Left colon (tissue), 2 donors: ENCODE measurements at regions not wholly inside any gene's neighbourhood (a gene's known extent, or its start where the extent isn't known, plus 50 kb on each side); places are given as distances from the start of the nearest gene placed in this dataset.
"Not testable (repeated sequence)": the region's sequence is repeated elsewhere in the genome, so short reads cannot be mapped to it uniquely, and the experiment has no call there.

Experiments used
- ATAC-seq: fragments of 200-7000 bp; cut with Tn5 transposase; one replicate; pipeline ENCODE4 v1.9.1; 2020; ENCODE audit warnings: mild to moderate bottlenecking, moderate library complexity
- DNase-seq, 2 donors: peaks; one replicate each; pipeline ENCODE4 v3.0.0-alpha.2; 2020
- intact Hi-C, 2 donors: fragments of 100-400 bp; cut with DNase I in 1 of 2; cut with micrococcal nuclease in 1 of 2; formaldehyde crosslinking; loops; one replicate each; pipeline versions ENCODE4 v1.11.2 to v1.14.0; 2022; cut with DNase I, micrococcal nuclease
- donor health status: DM: no; HTN: no; CAD: no.
- donor health status: DM: yes; HTN: yes; CAD: no.

GRCh38 chr16:8103649-8104289, 486.5 kb downstream of the TMEM114 start:
- intact Hi-C loops: no loop called here
- ATAC-seq (no peak), DNase-seq (no peak)

GRCh38 chr16:8099586-8099985, 490.7 kb downstream of the TMEM114 start:
- ATAC-seq (no peak), DNase-seq (no peak)
- intact Hi-C loops: no loop called here

DNA sequence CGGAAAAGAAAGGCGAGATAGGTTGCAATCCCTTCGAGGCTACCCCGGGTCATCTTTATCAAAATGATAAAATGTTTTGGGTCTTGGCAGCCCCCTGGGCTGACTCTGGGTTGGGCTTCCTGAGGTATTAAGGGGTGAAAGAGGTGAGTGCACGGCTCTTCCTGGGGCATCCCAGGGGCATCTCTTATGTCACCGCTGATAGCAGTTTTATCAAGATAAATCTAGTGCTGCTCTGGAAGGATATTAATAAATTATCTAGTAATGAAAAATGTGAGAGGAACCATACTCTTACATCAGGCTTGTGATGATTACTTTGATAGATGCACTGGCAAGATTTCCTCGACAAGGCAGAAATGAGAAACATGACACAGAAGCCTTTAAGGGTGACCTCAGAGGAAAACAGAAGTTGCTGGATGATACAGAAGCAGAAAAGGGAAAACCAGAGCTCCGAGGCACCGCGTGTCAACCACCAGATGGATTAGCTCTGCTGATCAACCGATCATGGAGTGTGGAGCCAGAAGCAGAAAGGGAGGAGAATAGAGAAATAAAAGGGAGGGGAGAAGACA, 491.3 kb downstream of the TMEM114 start:
- ATAC-seq (no peak), DNase-seq (no peak)
- intact Hi-C loops: no loop called here

GRCh38 chr16:8096211-8096610, 494.1 kb downstream of the TMEM114 start:
- ATAC-seq (no peak), DNase-seq (no peak)
- intact Hi-C loops: no loop called here

GRCh38 chr16:8094696-8095095, 495.6 kb downstream of the TMEM114 start:
- ATAC-seq (no peak), DNase-seq (no peak)
- intact Hi-C loops: no loop called here

- no peak for DNase-seq
- ATAC-seq: no peak
- intact Hi-C loops: no loop called here
Observed at GRCh38 chr16:8088820-8089338, 501.4 kb downstream of the TMEM114 start.

DNA sequence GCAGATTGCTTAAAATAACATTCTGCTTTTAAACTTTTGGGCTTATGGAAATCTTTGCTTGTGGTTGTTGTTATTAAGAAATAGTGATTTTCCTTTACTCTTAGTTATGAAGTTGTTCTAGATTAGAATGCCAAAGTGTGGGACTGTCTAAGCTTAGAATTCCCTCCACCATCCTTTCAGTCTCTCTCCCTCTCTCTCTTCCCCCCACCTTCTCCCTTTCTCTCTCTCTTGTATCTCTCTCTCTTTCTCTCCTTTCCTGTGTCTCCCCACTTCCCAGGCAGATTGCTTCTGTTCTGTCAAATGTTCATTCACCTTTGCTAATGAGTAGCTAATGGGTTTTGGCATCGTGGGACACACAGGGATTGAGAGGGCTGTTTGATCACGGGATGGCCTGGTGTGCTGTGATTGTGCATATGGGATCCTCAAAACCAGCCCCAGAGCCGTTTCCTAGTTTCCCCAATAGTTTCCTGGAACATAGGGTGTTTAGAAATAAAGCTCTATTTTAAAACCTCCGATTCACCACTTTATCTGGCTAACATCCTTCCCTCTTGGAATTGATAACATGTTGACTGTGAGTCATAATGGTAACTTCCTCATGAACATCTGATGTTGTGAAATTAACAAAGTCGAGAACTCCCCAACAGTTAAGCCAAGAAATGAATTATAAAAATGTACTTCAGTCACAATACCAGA, 502.6 kb downstream of the TMEM114 start:
- intact Hi-C loops: no loop called here
- DNase-seq (no peak), ATAC-seq (no peak)

- no peak for ATAC-seq
Observed at GRCh38 chr16:8087146-8087545, 503.2 kb downstream of the TMEM114 start.

DNA sequence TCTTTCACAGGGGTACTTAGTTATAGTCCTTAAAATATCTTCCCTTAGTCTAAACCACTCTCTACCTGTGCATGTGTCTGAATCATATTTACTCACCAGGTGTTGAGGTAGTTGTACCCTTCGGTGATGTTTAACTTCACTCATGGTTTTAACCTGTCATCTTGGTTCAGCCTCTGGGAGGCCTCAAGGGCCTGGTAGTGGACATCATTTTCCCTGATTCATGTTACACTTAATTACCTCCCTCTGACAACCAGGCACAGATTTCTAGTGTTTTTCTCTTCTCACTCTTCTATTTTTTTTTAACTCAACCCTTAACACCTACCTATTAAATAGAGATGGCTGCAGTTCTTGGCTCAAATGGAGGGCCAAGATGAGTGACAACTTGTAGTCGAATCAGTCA, 505.4 kb downstream of the TMEM114 start:
- intact Hi-C loops: no loop called here
- ATAC-seq (no peak), DNase-seq (no peak)

More at GRCh38 chr16:8087146-8087545, 503.2 kb downstream of the TMEM114 start:
- intact Hi-C loops: no loop called here
- DNase-seq: no peak

DNA sequence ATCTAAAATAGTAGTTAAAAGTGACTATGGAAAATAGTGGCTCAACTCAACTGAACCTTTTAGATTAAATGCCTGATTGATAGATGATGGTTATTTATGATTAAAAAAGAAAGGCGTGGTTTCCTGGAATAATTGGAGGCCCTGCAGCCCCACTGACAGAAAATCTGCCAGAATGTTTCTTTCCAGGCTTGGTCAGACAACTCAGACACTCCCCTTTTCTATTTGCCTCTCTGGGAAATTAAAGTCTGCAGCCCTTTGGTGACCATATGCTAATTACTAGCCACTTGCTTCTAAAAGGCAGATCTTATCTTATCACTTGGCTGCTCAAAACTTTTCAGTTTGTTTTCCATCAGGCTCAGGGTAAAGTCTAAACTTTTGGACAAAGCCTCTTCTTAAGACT, 506.0 kb downstream of the TMEM114 start:
- ATAC-seq (no peak), DNase-seq (no peak)
- intact Hi-C loops: no loop called here

DNA sequence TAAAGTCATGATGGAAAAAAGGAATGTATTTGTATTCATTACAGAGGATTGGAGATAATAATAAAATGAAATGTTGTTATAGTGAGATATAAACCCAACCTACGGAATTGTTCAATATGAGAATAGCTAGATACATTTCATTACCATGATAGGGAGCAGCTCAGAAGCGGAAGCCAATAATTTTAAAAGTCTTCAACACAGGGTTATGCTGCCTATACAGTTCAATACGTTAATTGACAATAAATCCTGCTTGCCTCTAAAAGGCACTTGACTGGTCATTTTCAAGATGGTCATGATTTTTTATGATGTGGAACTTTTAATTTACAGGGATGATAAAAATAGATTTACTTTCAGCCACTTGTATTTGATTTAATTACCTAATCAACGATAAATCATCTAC, 506.8 kb downstream of the TMEM114 start:
- intact Hi-C loops: no loop called here
- ATAC-seq (no peak), DNase-seq (no peak)

DNA sequence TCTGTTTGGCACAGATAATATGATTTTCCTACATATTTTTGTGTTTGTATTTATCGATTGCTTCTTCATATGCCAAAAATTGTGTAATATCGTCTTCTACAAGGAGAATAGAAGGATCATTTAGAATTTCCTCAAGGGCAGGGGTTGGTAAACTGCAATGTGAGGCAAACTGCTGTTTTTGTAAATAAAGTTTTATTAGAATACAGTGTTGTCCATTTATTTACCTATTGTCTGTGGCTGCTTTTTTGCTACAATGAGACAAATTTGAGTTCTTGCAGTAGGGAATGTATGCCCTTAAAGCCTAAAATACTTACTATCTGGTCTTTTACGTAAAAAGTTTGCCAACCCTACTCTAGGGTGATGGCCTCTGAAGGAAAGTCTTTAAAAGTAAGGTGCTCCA, 509.5 kb downstream of the TMEM114 start:
- DNase-seq: no peak
- ATAC-seq: no peak
- intact Hi-C loops: no loop called here

- no peak for ATAC-seq
- intact Hi-C loops: no loop called here
Observed at GRCh38 chr16:8075271-8075670, 515.0 kb downstream of the TMEM114 start.

GRCh38 chr16:8070506-8070905, 519.8 kb downstream of the TMEM114 start:
- DNase-seq (no peak), ATAC-seq (no peak)
- intact Hi-C loops: no loop called here

More at GRCh38 chr16:8075271-8075670, 515.0 kb downstream of the TMEM114 start:
- no peak for DNase-seq

GRCh38 chr16:8068225-8068624, 522.1 kb downstream of the TMEM114 start:
- DNase-seq, intact Hi-C loops, ATAC-seq: not testable (repeated sequence)

- no peak for DNase-seq
- no peak for ATAC-seq
- intact Hi-C loops: no loop called here
Observed at GRCh38 chr16:8063159-8063558, 527.2 kb downstream of the TMEM114 start.

DNA sequence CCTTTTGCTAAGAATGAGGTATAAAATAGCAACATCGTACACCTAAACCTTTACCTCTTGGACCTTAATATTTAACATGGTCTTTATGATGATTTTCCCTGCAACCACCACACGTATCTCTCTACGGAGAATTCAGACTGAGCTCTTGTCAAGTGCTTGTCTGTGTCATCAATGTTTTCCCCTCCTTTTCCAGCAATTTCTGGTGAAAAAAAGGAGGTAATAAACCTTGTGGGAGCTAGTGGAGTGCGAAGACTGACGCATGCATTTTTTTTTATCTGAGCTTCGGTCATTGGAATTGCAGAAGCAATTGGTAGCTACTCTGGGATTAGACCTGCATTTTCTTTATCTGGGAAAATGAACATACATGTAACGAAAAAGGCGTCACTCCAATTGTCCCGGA, 527.6 kb downstream of the TMEM114 start:
- ATAC-seq: no peak
- DNase-seq: no peak
- intact Hi-C loops: no loop called here

GRCh38 chr16:8055761-8056160, 534.5 kb downstream of the TMEM114 start:
- no peak for ATAC-seq
- intact Hi-C loops: no loop called here
- DNase-seq: no peak

DNA sequence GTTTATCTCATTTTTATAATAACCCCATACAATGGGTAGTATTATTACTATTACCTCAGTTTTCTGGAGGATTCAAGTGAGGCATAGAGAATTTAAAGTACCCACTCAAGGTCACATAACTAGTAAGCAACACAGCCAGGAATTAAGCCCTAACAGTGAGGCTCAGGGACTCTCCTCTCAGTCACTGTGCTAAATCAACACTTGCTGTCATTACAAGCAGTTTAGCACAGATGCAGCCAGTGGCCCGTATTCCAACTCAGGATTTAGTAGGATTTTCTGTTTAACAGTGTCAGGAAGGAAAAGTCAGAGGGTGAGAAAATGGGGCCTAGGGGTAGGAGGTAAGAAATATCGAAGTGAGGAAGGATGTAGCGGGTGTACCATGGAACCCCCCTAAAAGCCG, 536.9 kb downstream of the TMEM114 start:
- ATAC-seq: no peak
- intact Hi-C loops: no loop called here

GRCh38 chr16:8048433-8048832, 541.9 kb downstream of the TMEM114 start:
- intact Hi-C loops: no loop called here
- DNase-seq (no peak), ATAC-seq (no peak)

More for the DNA sequence above, 536.9 kb downstream of the TMEM114 start:
- no peak for DNase-seq
